Endothelial cell of umbilical vein (primary cell): ENCODE measurements at regions not wholly inside any gene's neighbourhood (a gene's known extent, or its start where the extent isn't known, plus 50 kb on each side); places are given as distances from the start of the nearest gene placed in this dataset.

Experiments used
- BruUV-seq: library from RNA; stranded (reverse); fragments of 400-500 nt; replicated peaks from 2 replicates; lab custom pipeline; 2021; lab: Mats Ljungman, UMichigan
- CTCF ChIA-PET: fragments of 300-600, 350-600 bp; sonication (Branson Sonifier 250); formaldehyde crosslinking; loops from one replicate; lab custom pipeline; 2021; ENCODE audit warnings: antibody characterized with exemption, inconsistent platforms; lab: Charles Lee
- POLR2A ChIA-PET: fragments of 300-600, 350-600 bp; sonication (Branson Sonifier 250); formaldehyde crosslinking; loops from one replicate; lab custom pipeline; 2021; ENCODE audit warnings: antibody characterized with exemption, inconsistent platforms; lab: Charles Lee
- DNase-seq: peaks from one replicate; pipeline ENCODE4 v3.0.0-alpha.2; 2011; ENCODE audit warnings: low read depth, low spot score
- FAIRE-seq: peaks from 2 replicates; lab custom pipeline; 2011; peaks lifted over from hg19 to GRCh38; lab: Jason Lieb, UNC
- H2AFZ ChIP-seq: 2 replicates; pipeline ENCODE4 v1.6.0; 2012; ENCODE audit warnings: low read depth, low read length, control low read depth, inconsistent platforms
- H3K27ac ChIP-seq: 2 replicates; pipeline ENCODE4 v1.5.1; 2011; ENCODE audit warnings: low read depth, mild to moderate bottlenecking, control low read depth, low read length, moderate library complexity; ENCODE audit not compliant: insufficient read depth
- H3K27me3 ChIP-seq, 2 experiments: 2 replicates each; pipeline versions ENCODE4 v1.6.0 to v1.6.1; 2011; ENCODE audit warnings: low read length in 2 of 2, mixed read lengths in 1 of 2; ENCODE audit not compliant: control insufficient read depth in 2 of 2, insufficient read depth in 2 of 2
- H3K36me3 ChIP-seq, 2 experiments: 2 replicates in 1 of 2; 3 replicates in 1 of 2; pipeline ENCODE4 v1.5.1; 2011; ENCODE audit warnings: low read length in 2 of 2, mild to moderate bottlenecking in 1 of 2, moderate library complexity in 1 of 2; ENCODE audit not compliant: control insufficient read depth in 2 of 2, insufficient read depth in 2 of 2; ENCODE audit errors: extremely low read depth in 1 of 2
- H3K4me1 ChIP-seq: 3 replicates; pipeline ENCODE4 v1.5.1; 2011; ENCODE audit warnings: mild to moderate bottlenecking, low read length; ENCODE audit not compliant: control insufficient read depth, insufficient read depth; ENCODE audit errors: extremely low read depth
- H3K4me2 ChIP-seq: 2 replicates; pipeline ENCODE4 v1.6.1; 2011; ENCODE audit warnings: low read length, control low read depth, mixed read lengths; ENCODE audit not compliant: insufficient read depth
- H3K4me3 ChIP-seq, 3 experiments: fragments of 200-600 bp in 1 of 3; sonication (generic), shearing (Covaris generic) in 1 of 3; replicated peaks in 1 of 3; 2 replicates each; pipeline ENCODE4 v1.5.1; 2011 to 2016; ENCODE audit warnings: control low read depth in 3 of 3, low read length in 3 of 3, mild to moderate bottlenecking in 2 of 3, inconsistent platforms in 1 of 3, low read depth in 1 of 3, moderate library complexity in 1 of 3; ENCODE audit not compliant: insufficient read depth in 1 of 3
- H3K79me2 ChIP-seq: 2 replicates; pipeline ENCODE4 v1.6.0; 2012; ENCODE audit warnings: low read length, inconsistent platforms; ENCODE audit not compliant: control insufficient read depth, insufficient read depth
- H3K9ac ChIP-seq: replicated peaks from 2 replicates; pipeline ENCODE3; 2011; ENCODE audit warnings: low read length, control low read depth; ENCODE audit not compliant: insufficient read depth; ENCODE audit errors: extremely low read depth
- H3K9me1 ChIP-seq: replicated peaks from 3 replicates; pipeline ENCODE4 v1.6.0; 2011; ENCODE audit warnings: mild to moderate bottlenecking, low read length; ENCODE audit not compliant: control insufficient read depth, insufficient read depth; ENCODE audit errors: extremely low read depth
- H3K9me3 ChIP-seq: replicated peaks from 2 replicates; pipeline ENCODE4 v1.5.1; 2012; ENCODE audit warnings: low read length, inconsistent platforms; ENCODE audit not compliant: control insufficient read depth, insufficient read depth
- H4K20me1 ChIP-seq: replicated peaks from 2 replicates; pipeline ENCODE3; 2011; ENCODE audit warnings: mild to moderate bottlenecking, low read length; ENCODE audit not compliant: control insufficient read depth, insufficient read depth; ENCODE audit errors: extremely low read depth
- EZH2 ChIP-seq: IDR thresholded peaks from 2 replicates; pipeline ENCODE4 v1.6.1; 2012; ENCODE audit warnings: borderline replicate concordance, low read depth, mild to moderate bottlenecking, moderate library complexity, low read length, inconsistent platforms; ENCODE audit not compliant: severe bottlenecking
- FOS ChIP-seq: IDR thresholded peaks from 2 replicates; pipeline ENCODE4 v1.6.1; 2011; ENCODE audit warnings: mild to moderate bottlenecking, low read length, moderate library complexity, borderline replicate concordance; ENCODE audit not compliant: insufficient read depth
- GATA2 ChIP-seq: IDR thresholded peaks from 2 replicates; pipeline ENCODE4 v1.7.0; 2011; ENCODE audit warnings: low read depth, mild to moderate bottlenecking, moderate library complexity, mixed read lengths, low read length; ENCODE audit not compliant: insufficient read length, insufficient read depth
- JUN ChIP-seq: IDR thresholded peaks from 2 replicates; pipeline ENCODE4 v1.6.1; 2011; ENCODE audit warnings: borderline replicate concordance, low read depth; ENCODE audit not compliant: insufficient read length, insufficient read depth
- MAX ChIP-seq: IDR thresholded peaks from 2 replicates; pipeline ENCODE4 v1.6.1; 2011; ENCODE audit not compliant: insufficient read depth, insufficient read length
- MYC ChIP-seq: IDR thresholded peaks from one replicate; pipeline ENCODE4 v1.6.1; 2011; ENCODE audit warnings: mild to moderate bottlenecking, low read depth, low read length
- POLR2A ChIP-seq: IDR thresholded peaks from 2 replicates; pipeline ENCODE4 v1.6.1; 2012; ENCODE audit warnings: low read depth, mild to moderate bottlenecking, control low read depth, low read length
- POLR2AphosphoS5 ChIP-seq: IDR thresholded peaks from 2 replicates; pipeline ENCODE4 v1.6.1; 2012; ENCODE audit warnings: low read depth, mild to moderate bottlenecking, control low read depth, low read length, moderate library complexity; ENCODE audit not compliant: insufficient read depth
- dilution Hi-C: fragments of 300-500 bp; cut with MboI; formaldehyde crosslinking; loops from one replicate; pipeline ENCODE4 v1.15.0; 2019; ENCODE audit warnings: low sequenced_read_pairs; ENCODE audit not compliant: extremely low pct_ligation_motif_present
- intact Hi-C: fragments of 100-400 bp; cut with micrococcal nuclease; formaldehyde crosslinking; loops from one replicate; pipeline ENCODE4 v1.10.0; 2022
- TF ChIP-seq, protein P1 (sequence below), 2 donors: IDR thresholded peaks; 1 replicate in 1 of 2; 2 replicates in 1 of 2; pipeline ENCODE4 v1.5.1; 2011; ENCODE audit warnings: low read length in 2 of 2, mild to moderate bottlenecking in 2 of 2, moderate library complexity in 2 of 2, control low read depth in 1 of 2, inconsistent platforms in 1 of 2, low read depth in 1 of 2; ENCODE audit not compliant: insufficient read depth in 1 of 2; ENCODE audit errors: extremely low read depth in 1 of 2

- CTCF ChIA-PET: interaction anchor here (1.6 to 1.7 kb wide), 2 partner anchors 12 to 14 kb away, joined by 3 to 5 read pairs; no protein-coding TSS in a partner anchor
- DNase-seq: no peak
- no TSS peak for BruUV-seq
- H3K27ac ChIP-seq: no peak overlapping the region
- dilution Hi-C loops (no loop called here), intact Hi-C loops (no loop called here)
- H3K4me2 ChIP-seq: no peak overlapping the region
- H2AFZ ChIP-seq: no peak overlapping the region
- no peaks in the 10 kb centered on the region for H3K79me2 ChIP-seq
- no peaks in the 10 kb centered on the region for H3K9me3 ChIP-seq
- H3K36me3 ChIP-seq: no peaks in the 10 kb centered on the region
- FAIRE-seq: no peak
- POLR2A ChIA-PET: no interaction called here
- H3K27me3 ChIP-seq: no peaks in the 10 kb centered on the region
- H3K4me3 ChIP-seq: no peak overlapping the region
- peaks cover 3% of the 10 kb centered on the region for H3K4me1 ChIP-seq
- H3K9me1 ChIP-seq: no peaks in the 10 kb centered on the region
- TF ChIP-seq POLR2A: no peak
- no peak for TF ChIP-seq MYC
- TF ChIP-seq EZH2: no peak
- no peak for TF ChIP-seq JUN
- TF ChIP-seq FOS: no peak
- TF ChIP-seq MAX: no peak
- TF ChIP-seq, protein P1, sequence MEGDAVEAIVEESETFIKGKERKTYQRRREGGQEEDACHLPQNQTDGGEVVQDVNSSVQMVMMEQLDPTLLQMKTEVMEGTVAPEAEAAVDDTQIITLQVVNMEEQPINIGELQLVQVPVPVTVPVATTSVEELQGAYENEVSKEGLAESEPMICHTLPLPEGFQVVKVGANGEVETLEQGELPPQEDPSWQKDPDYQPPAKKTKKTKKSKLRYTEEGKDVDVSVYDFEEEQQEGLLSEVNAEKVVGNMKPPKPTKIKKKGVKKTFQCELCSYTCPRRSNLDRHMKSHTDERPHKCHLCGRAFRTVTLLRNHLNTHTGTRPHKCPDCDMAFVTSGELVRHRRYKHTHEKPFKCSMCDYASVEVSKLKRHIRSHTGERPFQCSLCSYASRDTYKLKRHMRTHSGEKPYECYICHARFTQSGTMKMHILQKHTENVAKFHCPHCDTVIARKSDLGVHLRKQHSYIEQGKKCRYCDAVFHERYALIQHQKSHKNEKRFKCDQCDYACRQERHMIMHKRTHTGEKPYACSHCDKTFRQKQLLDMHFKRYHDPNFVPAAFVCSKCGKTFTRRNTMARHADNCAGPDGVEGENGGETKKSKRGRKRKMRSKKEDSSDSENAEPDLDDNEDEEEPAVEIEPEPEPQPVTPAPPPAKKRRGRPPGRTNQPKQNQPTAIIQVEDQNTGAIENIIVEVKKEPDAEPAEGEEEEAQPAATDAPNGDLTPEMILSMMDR (IDR thresholded peaks at IDR 0.05; ENCODE audit: extremely low read depth in 1 of 2, insufficient read depth in 1 of 2, low read depth in 1 of 2, low read length in 2 of 2): no peak
- TF ChIP-seq GATA2: no peak
- TF ChIP-seq POLR2AphosphoS5: no peak
- H3K9ac ChIP-seq: no peak overlapping the region
- H4K20me1 ChIP-seq: no peaks in the 10 kb centered on the region
Measured at GRCh38 chr11:109998921-109999320, 94.3 kb upstream of the ZC3H12C start.
